IMR-90 (cell line): ENCODE measurements at regions not wholly inside any gene's neighbourhood (a gene's known extent, or its start where the extent isn't known, plus 50 kb on each side); places are given as distances from the start of the nearest gene placed in this dataset.

Experiments used
- BHLHE40 ChIP-seq: fragments of 150-350 bp; IDR thresholded peaks from 2 replicates; pipeline ENCODE4 v1.6.1; 2016; ENCODE audit warnings: mild to moderate bottlenecking, low read depth, low read length
- FOS ChIP-seq: fragments of 150-350 bp; IDR thresholded peaks from 2 replicates; pipeline ENCODE4 v1.6.1; 2016; ENCODE audit warnings: low read depth, low read length
- MAZ ChIP-seq: IDR thresholded peaks from 2 replicates; pipeline ENCODE4 v1.6.1; 2012; ENCODE audit warnings: low read depth, mild to moderate bottlenecking, low read length, improper control_type of control experiment, moderate library complexity, borderline replicate concordance
- POLR2A ChIP-seq: IDR thresholded peaks from 2 replicates; pipeline ENCODE4 v1.6.1; 2012; ENCODE audit warnings: mild to moderate bottlenecking, low read depth, low read length
- TF ChIP-seq, protein P1 (sequence below): conservative IDR thresholded peaks from 2 replicates; pipeline ENCODE4 v1.5.1; 2012; ENCODE audit warnings: mild to moderate bottlenecking, low read depth, low read length, improper control_type of control experiment
- TF ChIP-seq, protein P2 (sequence below): fragments of 150-350 bp; IDR thresholded peaks from 2 replicates; pipeline ENCODE4 v1.6.1; 2017; ENCODE audit warnings: mild to moderate bottlenecking, antibody characterized with exemption, low read length, low read depth

DNA sequence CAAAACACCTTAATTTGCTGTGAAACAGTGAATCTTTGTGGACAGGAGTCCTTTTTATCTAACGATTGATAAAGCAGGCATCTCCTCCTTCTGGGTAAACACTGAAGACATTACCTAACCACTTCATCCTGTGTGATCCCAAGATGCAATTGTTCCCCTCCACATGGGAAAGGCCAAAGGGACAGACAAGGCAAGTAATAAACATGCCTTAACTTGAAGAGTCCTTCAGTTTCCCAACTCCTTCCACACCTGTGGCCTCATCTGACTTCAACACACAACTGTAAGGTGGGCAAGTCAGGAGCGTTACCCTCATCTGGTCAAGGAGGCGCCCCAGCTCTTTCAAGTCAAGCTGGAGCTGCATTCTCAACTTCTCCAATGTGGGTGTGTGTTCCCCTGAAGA is 278.6 kb downstream of the ABCC12 start:
- TF ChIP-seq, protein P1, sequence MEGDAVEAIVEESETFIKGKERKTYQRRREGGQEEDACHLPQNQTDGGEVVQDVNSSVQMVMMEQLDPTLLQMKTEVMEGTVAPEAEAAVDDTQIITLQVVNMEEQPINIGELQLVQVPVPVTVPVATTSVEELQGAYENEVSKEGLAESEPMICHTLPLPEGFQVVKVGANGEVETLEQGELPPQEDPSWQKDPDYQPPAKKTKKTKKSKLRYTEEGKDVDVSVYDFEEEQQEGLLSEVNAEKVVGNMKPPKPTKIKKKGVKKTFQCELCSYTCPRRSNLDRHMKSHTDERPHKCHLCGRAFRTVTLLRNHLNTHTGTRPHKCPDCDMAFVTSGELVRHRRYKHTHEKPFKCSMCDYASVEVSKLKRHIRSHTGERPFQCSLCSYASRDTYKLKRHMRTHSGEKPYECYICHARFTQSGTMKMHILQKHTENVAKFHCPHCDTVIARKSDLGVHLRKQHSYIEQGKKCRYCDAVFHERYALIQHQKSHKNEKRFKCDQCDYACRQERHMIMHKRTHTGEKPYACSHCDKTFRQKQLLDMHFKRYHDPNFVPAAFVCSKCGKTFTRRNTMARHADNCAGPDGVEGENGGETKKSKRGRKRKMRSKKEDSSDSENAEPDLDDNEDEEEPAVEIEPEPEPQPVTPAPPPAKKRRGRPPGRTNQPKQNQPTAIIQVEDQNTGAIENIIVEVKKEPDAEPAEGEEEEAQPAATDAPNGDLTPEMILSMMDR = no peak
- TF ChIP-seq POLR2A = no peak
- TF ChIP-seq BHLHE40 = no peak
- TF ChIP-seq FOS = no peak
- TF ChIP-seq, protein P2, sequence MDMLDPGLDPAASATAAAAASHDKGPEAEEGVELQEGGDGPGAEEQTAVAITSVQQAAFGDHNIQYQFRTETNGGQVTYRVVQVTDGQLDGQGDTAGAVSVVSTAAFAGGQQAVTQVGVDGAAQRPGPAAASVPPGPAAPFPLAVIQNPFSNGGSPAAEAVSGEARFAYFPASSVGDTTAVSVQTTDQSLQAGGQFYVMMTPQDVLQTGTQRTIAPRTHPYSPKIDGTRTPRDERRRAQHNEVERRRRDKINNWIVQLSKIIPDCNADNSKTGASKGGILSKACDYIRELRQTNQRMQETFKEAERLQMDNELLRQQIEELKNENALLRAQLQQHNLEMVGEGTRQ = no peak
- no peak for TF ChIP-seq MAZ
